ENCODE measurements at regions not wholly inside any gene's neighbourhood (a gene's known extent, or its start where the extent isn't known, plus 50 kb on each side); places are given as distances from the start of the nearest gene placed in this dataset.

- Histone ChIP-seq H3K9me3 (no peaks in the 10 kb centered on the region), H3K4me3 (no peak overlapping the region), H3K27ac (no peak overlapping the region), H3K27me3 (no peaks in the 10 kb centered on the region), H3K4me1 (ENCODE audit: insufficient read depth) (no peaks in the 10 kb centered on the region), H3K36me3 (no peaks in the 10 kb centered on the region)
- DNase-seq = no peak
- WGBS, 3 donors = 95 to 98% (median 97%) methylated on average over 3 of the region's 3 CpGs
- intact Hi-C loops (cut with DNase I) = no loop called here
- TF ChIP-seq CTCF (IDR thresholded peaks at IDR 0.05) (no peak), POLR2A (IDR thresholded peaks at IDR 0.05) (no peak), EP300 (IDR thresholded peaks at IDR 0.05) (no peak)
Measured at GRCh38 chr2:196409376-196409775, 230.1 kb upstream of the CCDC150 start.

GRCh38 chr2:196410008-196410407 is 229.5 kb upstream of the CCDC150 start:
- Histone ChIP-seq H3K4me3 (no peak overlapping the region), H3K36me3 (no peaks in the 10 kb centered on the region), H3K9me3 (no peaks in the 10 kb centered on the region), H3K27ac (no peak overlapping the region), H3K4me1 (ENCODE audit: insufficient read depth) (no peaks in the 10 kb centered on the region), H3K27me3 (no peaks in the 10 kb centered on the region)
- WGBS, 3 donors = 78 to 85% (median 79%) methylated on average over 1 of the region's 1 CpG
- DNase-seq = no peak
- TF ChIP-seq CTCF (IDR thresholded peaks at IDR 0.05) = no peak
- TF ChIP-seq POLR2A (IDR thresholded peaks at IDR 0.05) = no peak
- TF ChIP-seq EP300 (IDR thresholded peaks at IDR 0.05) = no peak
- intact Hi-C loops (cut with DNase I) = no loop called here

GRCh38 chr2:196413821-196414274 is 225.7 kb upstream of the CCDC150 start:
- Histone ChIP-seq H3K27me3 (no peaks in the 10 kb centered on the region), H3K27ac (no peak overlapping the region), H3K4me3 (no peak overlapping the region), H3K9me3 (no peaks in the 10 kb centered on the region), H3K36me3 (no peaks in the 10 kb centered on the region), H3K4me1 (ENCODE audit: insufficient read depth) (no peaks in the 10 kb centered on the region)
- DNase-seq = no peak
- TF ChIP-seq CTCF (IDR thresholded peaks at IDR 0.05) (no peak), EP300 (IDR thresholded peaks at IDR 0.05) (no peak), POLR2A (IDR thresholded peaks at IDR 0.05) (no peak)
- intact Hi-C loops (cut with DNase I) = no loop called here
- WGBS, 3 donors = 64 to 73% (median 68%) methylated on average over 6 of the region's 6 CpGs

- H3K4me3 ChIP-seq = no peak overlapping the region
- no peaks in the 10 kb centered on the region for H3K27me3 ChIP-seq
- 71 to 83% (median 76%) methylated on average over 5 of the region's 5 CpGs for WGBS, 3 donors
- no peak for TF ChIP-seq EP300 (IDR thresholded peaks at IDR 0.05)
- TF ChIP-seq CTCF (IDR thresholded peaks at IDR 0.05) = no peak
- TF ChIP-seq POLR2A (IDR thresholded peaks at IDR 0.05) = no peak
- H3K27ac ChIP-seq = no peak overlapping the region
- no peaks in the 10 kb centered on the region for H3K9me3 ChIP-seq
- DNase-seq = no peak
- no peaks in the 10 kb centered on the region for H3K4me1 ChIP-seq (ENCODE audit: insufficient read depth)
- no peaks in the 10 kb centered on the region for H3K36me3 ChIP-seq
- intact Hi-C loops (cut with DNase I) = no loop called here
Measured at GRCh38 chr2:196415384-196415783, 224.1 kb upstream of the CCDC150 start.

- no peaks in the 10 kb centered on the region for H3K9me3 ChIP-seq
- H3K4me3 ChIP-seq = no peak overlapping the region
- intact Hi-C loops (cut with DNase I) = no loop called here
- no peaks in the 10 kb centered on the region for H3K4me1 ChIP-seq (ENCODE audit: insufficient read depth)
- H3K27ac ChIP-seq = no peak overlapping the region
- DNase-seq = no peak
- no peak for TF ChIP-seq POLR2A (IDR thresholded peaks at IDR 0.05)
- TF ChIP-seq CTCF (IDR thresholded peaks at IDR 0.05) = no peak
- TF ChIP-seq EP300 (IDR thresholded peaks at IDR 0.05) = no peak
- H3K36me3 ChIP-seq = no peaks in the 10 kb centered on the region
- WGBS, 3 donors = 79 to 86% (median 85%) methylated on average over 3 of the region's 3 CpGs
- no peaks in the 10 kb centered on the region for H3K27me3 ChIP-seq
Measured at GRCh38 chr2:196420143-196420542, 219.4 kb upstream of the CCDC150 start.

Data from ovary (tissue), 7 donors.